Fibroblast of villous mesenchyme (primary cell): ENCODE measurements at regions not wholly inside any gene's neighbourhood (a gene's known extent, or its start where the extent isn't known, plus 50 kb on each side); places are given as distances from the start of the nearest gene placed in this dataset.
A peak's percentile ranks its signal among the peaks of the same experiment; 100 is the strongest.

Source experiments
- DNase-seq: peaks from one replicate; pipeline ENCODE4 v3.0.0-alpha.2; 2010; ENCODE audit warnings: low read depth
- H3K4me3 ChIP-seq: 2 replicates; pipeline ENCODE4 v1.5.1; 2011; ENCODE audit warnings: low read depth, mild to moderate bottlenecking, low read length
- TF ChIP-seq, protein P1 (sequence below): IDR thresholded peaks from 2 replicates; pipeline ENCODE4 v1.5.1; 2012; ENCODE audit warnings: low read depth, mild to moderate bottlenecking, low read length; ENCODE audit not compliant: insufficient read depth

DNA sequence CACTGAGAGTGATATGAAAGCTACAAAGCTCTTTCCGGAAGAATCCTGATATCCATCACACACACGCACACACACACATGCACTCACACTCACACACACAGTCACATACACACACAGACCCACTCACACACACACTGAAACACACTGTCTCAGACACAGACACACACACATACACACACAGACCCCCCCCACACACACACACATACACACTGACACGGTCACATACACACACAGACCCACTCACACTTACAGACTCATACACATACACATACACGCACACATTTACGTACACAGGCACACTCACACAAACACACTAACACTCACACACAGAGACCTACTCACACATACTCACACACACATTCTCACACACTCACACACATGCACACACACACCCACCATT lies 58.6 kb downstream of the LIG4 start:
- no peak for DNase-seq
- no peak overlapping the region for H3K4me3 ChIP-seq
- TF ChIP-seq, protein P1, sequence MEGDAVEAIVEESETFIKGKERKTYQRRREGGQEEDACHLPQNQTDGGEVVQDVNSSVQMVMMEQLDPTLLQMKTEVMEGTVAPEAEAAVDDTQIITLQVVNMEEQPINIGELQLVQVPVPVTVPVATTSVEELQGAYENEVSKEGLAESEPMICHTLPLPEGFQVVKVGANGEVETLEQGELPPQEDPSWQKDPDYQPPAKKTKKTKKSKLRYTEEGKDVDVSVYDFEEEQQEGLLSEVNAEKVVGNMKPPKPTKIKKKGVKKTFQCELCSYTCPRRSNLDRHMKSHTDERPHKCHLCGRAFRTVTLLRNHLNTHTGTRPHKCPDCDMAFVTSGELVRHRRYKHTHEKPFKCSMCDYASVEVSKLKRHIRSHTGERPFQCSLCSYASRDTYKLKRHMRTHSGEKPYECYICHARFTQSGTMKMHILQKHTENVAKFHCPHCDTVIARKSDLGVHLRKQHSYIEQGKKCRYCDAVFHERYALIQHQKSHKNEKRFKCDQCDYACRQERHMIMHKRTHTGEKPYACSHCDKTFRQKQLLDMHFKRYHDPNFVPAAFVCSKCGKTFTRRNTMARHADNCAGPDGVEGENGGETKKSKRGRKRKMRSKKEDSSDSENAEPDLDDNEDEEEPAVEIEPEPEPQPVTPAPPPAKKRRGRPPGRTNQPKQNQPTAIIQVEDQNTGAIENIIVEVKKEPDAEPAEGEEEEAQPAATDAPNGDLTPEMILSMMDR, result no peak

DNA sequence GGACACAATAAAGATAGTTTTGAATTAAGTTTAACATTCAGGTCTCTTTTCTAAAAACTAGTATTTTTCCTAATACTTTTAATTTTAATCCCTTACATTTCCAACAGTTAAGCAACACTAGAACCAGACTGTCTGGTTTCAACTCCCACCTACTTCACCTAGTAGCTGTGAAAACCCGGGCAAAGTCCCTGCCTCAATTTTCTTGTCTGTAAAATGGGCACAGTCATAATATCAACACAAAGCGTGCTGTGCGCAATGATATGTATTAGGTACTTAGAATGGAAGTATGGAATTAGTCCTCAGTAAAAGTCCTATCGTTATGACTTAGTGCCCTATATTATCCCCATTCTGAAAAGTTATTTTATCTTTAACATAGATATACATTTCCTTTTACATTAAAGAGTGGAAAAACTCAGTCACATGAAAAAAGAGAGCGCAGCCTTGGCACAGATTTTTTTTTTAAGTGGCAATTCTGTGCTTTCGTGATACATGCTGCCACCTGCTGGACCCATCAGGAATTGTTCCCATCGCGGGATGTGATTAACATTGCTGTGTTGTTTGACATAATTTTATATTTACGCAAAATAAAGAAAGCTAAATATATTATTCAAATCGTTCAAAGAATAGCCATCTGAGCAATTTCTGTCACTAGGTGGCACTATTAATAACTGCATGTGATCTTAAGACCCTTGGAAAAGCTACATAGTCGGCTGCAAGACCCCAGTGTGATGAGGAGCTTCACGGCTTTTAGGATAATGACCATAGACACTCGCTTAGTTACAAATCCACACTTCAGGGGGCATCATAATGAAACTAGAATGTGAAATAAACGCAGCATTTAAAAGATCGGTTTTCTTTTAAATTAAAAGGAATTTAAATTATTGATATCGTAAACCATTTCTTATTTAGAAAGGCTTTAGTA lies 59.9 kb downstream of the LIG4 start:
- H3K4me3 ChIP-seq, result no peak overlapping the region
- DNase-seq, result peak; percentile 44
- TF ChIP-seq, protein P1, result peak; percentile 84

DNA sequence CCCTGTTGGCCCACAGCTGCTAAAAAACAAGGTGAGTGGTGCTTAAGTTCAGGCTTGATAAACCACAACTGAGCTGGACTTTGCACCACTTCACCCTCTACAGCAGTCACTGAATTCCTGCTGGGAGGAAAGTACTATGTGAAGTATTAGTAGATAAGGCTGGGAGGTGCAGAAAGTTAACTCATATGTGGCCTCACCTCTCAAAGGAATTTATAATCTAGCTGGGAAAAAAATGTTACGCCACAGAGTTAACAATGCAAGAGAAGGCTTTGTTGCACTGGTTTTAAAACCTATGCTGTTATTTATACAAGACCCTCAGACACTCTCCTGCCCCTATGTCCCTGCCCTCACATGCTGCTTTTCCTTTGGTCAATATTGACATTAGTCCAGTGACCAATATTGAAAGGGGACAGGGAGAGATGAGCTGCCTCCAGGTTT lies 60.9 kb downstream of the LIG4 start:
- DNase-seq, result no peak
- TF ChIP-seq, protein P1, result no peak

DNA sequence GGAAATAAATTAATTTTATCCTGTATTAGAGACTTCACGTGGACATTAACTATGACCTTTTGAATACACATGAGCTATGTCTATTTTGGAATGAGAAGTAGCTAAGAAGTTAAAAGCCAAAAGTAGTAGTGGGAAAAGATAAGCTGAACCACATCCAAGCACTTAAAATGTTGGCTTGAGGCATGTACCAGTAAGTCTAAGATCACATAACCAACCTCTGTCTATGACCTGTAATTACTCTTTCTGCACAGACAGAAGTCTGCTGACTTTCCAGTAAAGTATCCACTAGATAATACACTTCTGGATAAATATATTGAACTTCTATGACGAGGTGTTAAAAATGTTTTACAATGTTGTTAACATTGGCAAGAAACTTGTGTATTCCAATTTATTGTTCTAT lies 68.7 kb downstream of the LIG4 start:
- DNase-seq, result no peak
- TF ChIP-seq, protein P1, result no peak
- no peak overlapping the region for H3K4me3 ChIP-seq

More for the DNA sequence above, 60.9 kb downstream of the LIG4 start:
- no peak overlapping the region for H3K4me3 ChIP-seq

DNA sequence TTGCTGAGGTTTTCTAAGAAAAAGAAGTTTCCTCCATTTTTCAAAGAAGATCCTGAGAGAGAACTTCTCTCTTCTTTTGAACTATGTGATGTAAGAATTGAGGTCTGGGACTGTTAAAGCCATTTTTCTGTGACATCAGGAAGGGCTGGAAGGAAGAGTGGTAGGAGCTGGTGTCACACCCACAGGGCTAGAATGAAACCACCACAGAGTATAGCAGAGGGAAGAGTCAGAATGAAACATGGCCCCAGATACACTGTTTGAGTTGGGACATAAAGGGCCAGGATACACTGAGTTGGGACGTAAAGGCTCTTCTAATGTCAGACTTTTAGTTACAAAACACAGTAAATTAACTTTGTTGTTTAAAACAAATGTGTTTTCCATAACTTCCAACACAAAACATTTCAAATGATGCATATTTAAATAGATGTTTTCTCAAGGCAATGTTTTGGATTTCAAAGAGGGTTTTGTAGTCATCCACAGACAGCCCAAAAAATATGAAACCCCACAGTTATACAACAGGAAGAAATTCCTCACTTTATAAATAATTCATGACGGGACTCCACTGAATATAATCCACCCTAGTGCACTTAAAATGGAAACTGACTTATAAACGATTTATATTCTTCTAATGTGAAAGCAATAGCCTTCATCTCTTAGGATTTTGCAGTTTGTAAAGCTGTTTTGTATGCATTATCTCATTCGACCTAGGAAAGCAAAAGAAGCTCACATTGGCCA lies 72.5 kb downstream of the LIG4 start:
- H3K4me3 ChIP-seq, result no peak overlapping the region
- no peak for DNase-seq
- TF ChIP-seq, protein P1, result no peak

GRCh38 chr13:108137176-108137575 lies 78.2 kb downstream of the LIG4 start:
- TF ChIP-seq, protein P1, result no peak
- DNase-seq, result no peak
- H3K4me3 ChIP-seq, result no peak overlapping the region
